Brain pericyte (primary cell): ENCODE measurements at regions not wholly inside any gene's neighbourhood (a gene's known extent, or its start where the extent isn't known, plus 50 kb on each side); places are given as distances from the start of the nearest gene placed in this dataset.

Experiments used
- DNase-seq: peaks from one replicate; pipeline ENCODE4 v3.0.0-alpha.2; 2012; ENCODE audit warnings: low read depth, low spot score

- DNase-seq = no peak
Observed at GRCh38 chr5:62719061-62719720, 140.6 kb downstream of the LRRC70 start.

- no peak for DNase-seq
Observed at GRCh38 chr5:62718324-62718723, 139.7 kb downstream of the LRRC70 start.

GRCh38 chr5:62717301-62717933 is 138.8 kb downstream of the LRRC70 start:
- no peak for DNase-seq

- no peak for DNase-seq
Observed at GRCh38 chr5:62714296-62714695, 135.7 kb downstream of the LRRC70 start.

- DNase-seq = no peak
Observed at GRCh38 chr5:62708481-62709325, 130.1 kb downstream of the LRRC70 start.

- DNase-seq = no peak
Observed at GRCh38 chr5:62707563-62707962, 128.9 kb downstream of the LRRC70 start.

GRCh38 chr5:62707131-62707530 is 128.5 kb downstream of the LRRC70 start:
- DNase-seq = no peak

GRCh38 chr5:62705022-62705421 is 126.4 kb downstream of the LRRC70 start:
- no peak for DNase-seq

GRCh38 chr5:62702126-62702525 is 123.5 kb downstream of the LRRC70 start:
- no peak for DNase-seq

- no peak for DNase-seq
Observed at GRCh38 chr5:62701036-62701435, 122.4 kb downstream of the LRRC70 start.

GRCh38 chr5:62698756-62699155 is 120.1 kb downstream of the LRRC70 start:
- no peak for DNase-seq

- DNase-seq = no peak
Observed at GRCh38 chr5:62695274-62695673, 116.7 kb downstream of the LRRC70 start.

- no peak for DNase-seq
Observed at GRCh38 chr5:62692946-62693713, 114.5 kb downstream of the LRRC70 start.

- DNase-seq = no peak
Observed at GRCh38 chr5:62691946-62692345, 113.3 kb downstream of the LRRC70 start.

- no peak for DNase-seq
Observed at GRCh38 chr5:62690421-62690820, 111.8 kb downstream of the LRRC70 start.

GRCh38 chr5:62689599-62690368 is 111.2 kb downstream of the LRRC70 start:
- no peak for DNase-seq

- DNase-seq = no peak
Observed at GRCh38 chr5:62686692-62687091, 108.1 kb downstream of the LRRC70 start.

GRCh38 chr5:62685221-62685620 is 106.6 kb downstream of the LRRC70 start:
- DNase-seq = no peak

- no peak for DNase-seq
Observed at GRCh38 chr5:62684310-62684709, 105.7 kb downstream of the LRRC70 start.

GRCh38 chr5:62682059-62682458 is 103.4 kb downstream of the LRRC70 start:
- no peak for DNase-seq
